Stimulated activated CD4-positive, alpha-beta T cell treated with anti-CD3 and anti-CD28 coated beads, Interleukin-2, amount 100 ng/mL, for 24 hours (primary cell): ENCODE measurements at regions not wholly inside any gene's neighbourhood (a gene's known extent, or its start where the extent isn't known, plus 50 kb on each side); places are given as distances from the start of the nearest gene placed in this dataset.
"Not testable (repeated sequence)": the region's sequence is repeated elsewhere in the genome, so short reads cannot be mapped to it uniquely, and the experiment has no call there.

Experiments
- DNase-seq, 2 donors: peaks; one replicate each; pipeline ENCODE4 v3.0.0-alpha.2; 2020

- not testable (repeated sequence) for DNase-seq
Observed at GRCh38 chr7:65519751-65520150, 146.1 kb downstream of the ZNF92 start.

- not testable (repeated sequence) for DNase-seq
Observed at GRCh38 chr7:65545465-65546161, 172.0 kb downstream of the ZNF92 start.

- not testable (repeated sequence) for DNase-seq
Observed at GRCh38 chr7:65549589-65550443, 176.2 kb downstream of the ZNF92 start.

- not testable (repeated sequence) for DNase-seq
Observed at GRCh38 chr7:65550444-65550809, 176.8 kb downstream of the ZNF92 start.

GRCh38 chr7:65551042-65551441 is 177.4 kb downstream of the ZNF92 start:
- not testable (repeated sequence) for DNase-seq

- DNase-seq = not testable (repeated sequence)
Observed at GRCh38 chr7:65554553-65555476, 181.2 kb downstream of the ZNF92 start.

GRCh38 chr7:65558584-65558983 is 184.9 kb downstream of the ZNF92 start:
- not testable (repeated sequence) for DNase-seq

GRCh38 chr7:65561786-65562372 is 188.2 kb downstream of the ZNF92 start:
- not testable (repeated sequence) for DNase-seq

- DNase-seq = peak in 1 of 2 donors; percentile 0
Observed at GRCh38 chr7:65562522-65562921, 188.9 kb downstream of the ZNF92 start.

- not testable (repeated sequence) for DNase-seq
Observed at GRCh38 chr7:65563333-65563732, 189.7 kb downstream of the ZNF92 start.

- not testable (repeated sequence) for DNase-seq
Observed at GRCh38 chr7:65568226-65568625, 194.6 kb downstream of the ZNF92 start.

- not testable (repeated sequence) for DNase-seq
Observed at GRCh38 chr7:65570990-65571389, 197.3 kb downstream of the ZNF92 start.

- DNase-seq = peak in 1 of 2 donors; percentile 1
Observed at GRCh38 chr7:65572581-65572980, 198.9 kb downstream of the ZNF92 start.

- not testable (repeated sequence) for DNase-seq
Observed at GRCh38 chr7:65576370-65576769, 202.7 kb downstream of the ZNF92 start.

- DNase-seq = not testable (repeated sequence)
Observed at GRCh38 chr7:65582518-65583119, 209.0 kb downstream of the ZNF92 start.

- not testable (repeated sequence) for DNase-seq
Observed at GRCh38 chr7:65602495-65602894, 228.8 kb downstream of the ZNF92 start.

GRCh38 chr7:65609131-65609530 is 235.5 kb downstream of the ZNF92 start:
- no peak for DNase-seq

GRCh38 chr7:65613644-65614289 is 240.1 kb downstream of the ZNF92 start:
- DNase-seq = not testable (repeated sequence)

GRCh38 chr7:65616111-65616510 is 242.5 kb downstream of the ZNF92 start:
- not testable (repeated sequence) for DNase-seq

- DNase-seq = not testable (repeated sequence)
Observed at GRCh38 chr7:65620216-65620615, 246.6 kb downstream of the ZNF92 start.

- DNase-seq = peak; percentile 40 to 56
Observed at GRCh38 chr7:65621580-65622201, 248.0 kb downstream of the ZNF92 start.
